Fibroblast of skin of left quadriceps (primary cell): ENCODE measurements at regions not wholly inside any gene's neighbourhood (a gene's known extent, or its start where the extent isn't known, plus 50 kb on each side); places are given as distances from the start of the nearest gene placed in this dataset.
"Not testable (repeated sequence)": the region's sequence is repeated elsewhere in the genome, so short reads cannot be mapped to it uniquely, and the experiment has no call there.

Experiments used
- DNase-seq, 2 experiments: peaks; one replicate each; pipeline ENCODE4 v3.0.0-alpha.2; 2013; ENCODE audit warnings: low read depth in 2 of 2

DNA sequence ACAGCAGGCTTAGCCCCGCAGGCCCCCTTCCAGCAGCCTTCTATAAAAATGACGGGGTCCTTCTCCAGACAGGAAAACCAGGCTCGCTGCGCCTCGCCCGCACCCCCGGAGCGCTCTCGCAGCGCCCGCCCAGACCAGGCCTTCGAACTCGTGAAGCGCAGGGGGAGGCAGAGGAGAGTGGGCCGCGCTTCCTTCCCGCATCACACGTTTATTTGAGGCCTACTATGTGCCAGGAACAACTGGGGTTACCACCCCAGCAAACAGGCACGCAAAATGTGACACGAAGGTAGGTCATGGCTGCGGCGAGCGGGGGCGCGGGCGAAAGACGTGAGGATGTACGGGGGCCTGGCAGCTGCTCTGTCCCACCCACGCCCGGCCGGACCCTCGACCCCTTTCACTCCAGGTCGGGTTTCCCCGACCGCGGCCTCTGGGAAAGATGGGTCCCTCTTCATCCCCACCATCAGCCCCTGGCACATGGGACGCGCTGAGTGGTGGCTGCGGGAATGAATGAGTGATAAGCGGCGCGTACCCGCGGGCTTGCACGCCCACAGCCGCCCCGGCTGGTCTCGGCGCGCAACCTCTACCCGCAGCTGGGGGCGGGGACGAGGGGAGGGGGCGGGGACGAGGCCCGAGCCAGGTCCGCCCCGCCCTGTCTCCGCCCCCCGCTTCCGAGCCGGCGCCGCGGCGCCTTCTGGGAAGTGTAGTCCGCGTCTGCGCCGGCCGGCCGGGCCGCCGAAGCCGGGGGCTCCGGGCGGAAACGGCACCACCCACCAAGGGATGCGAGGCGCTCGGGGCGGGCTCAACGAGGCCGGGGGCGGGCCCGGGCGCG, 59.1 kb downstream of the ZNF467 start:
- peak; percentile 80 to 83 for DNase-seq

DNA sequence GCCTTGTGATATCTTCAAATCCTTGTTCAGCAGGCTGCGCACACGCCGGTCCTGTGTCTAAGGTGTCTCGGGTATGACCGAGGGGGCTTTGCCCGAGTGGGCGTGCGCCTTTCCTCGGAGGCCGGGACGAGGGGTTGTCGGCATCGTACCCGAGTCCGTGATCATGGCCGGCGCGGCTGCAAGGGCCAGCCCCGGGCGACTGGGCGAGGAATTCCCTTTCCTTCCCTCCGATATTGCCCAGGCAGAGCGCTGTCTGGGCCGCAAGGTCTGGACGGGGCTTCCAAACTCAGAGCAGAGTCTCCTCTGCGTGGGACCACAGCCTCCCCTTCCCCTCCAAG, 59.7 kb downstream of the ZNF467 start:
- no peak for DNase-seq

DNA sequence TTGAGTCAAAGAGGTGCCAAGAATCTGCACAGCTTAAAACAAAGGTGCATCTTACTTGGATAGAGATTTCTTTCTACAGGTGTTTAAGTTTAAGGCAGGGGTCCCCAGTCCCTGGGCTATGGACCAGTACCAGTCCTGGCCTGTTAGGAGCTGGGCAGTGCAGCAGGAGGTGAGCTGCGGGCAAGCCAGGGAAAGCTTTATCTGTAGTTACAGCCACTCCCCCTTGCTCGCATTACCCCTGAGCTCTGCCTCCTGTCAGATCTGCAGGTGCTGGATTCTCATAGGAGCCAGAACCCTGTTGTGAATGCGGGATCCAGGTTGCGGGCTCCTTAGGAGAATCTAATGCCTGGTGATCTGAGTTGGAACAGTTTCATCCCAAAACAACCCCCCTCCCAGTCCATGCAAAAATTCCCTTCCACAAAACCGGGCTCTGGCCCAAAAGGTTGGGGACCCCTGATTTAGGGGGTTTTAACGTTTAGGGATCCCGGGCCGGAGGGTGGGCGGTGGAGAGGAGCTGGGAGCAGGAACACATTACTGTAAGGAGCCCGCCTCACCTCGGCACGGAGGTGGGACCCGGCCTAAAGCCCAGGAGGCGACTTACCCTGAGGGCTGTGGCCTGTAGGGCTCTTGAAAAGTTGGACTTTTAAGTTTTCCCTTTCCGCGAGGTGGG, 60.2 kb downstream of the ZNF467 start:
- no peak for DNase-seq

DNA sequence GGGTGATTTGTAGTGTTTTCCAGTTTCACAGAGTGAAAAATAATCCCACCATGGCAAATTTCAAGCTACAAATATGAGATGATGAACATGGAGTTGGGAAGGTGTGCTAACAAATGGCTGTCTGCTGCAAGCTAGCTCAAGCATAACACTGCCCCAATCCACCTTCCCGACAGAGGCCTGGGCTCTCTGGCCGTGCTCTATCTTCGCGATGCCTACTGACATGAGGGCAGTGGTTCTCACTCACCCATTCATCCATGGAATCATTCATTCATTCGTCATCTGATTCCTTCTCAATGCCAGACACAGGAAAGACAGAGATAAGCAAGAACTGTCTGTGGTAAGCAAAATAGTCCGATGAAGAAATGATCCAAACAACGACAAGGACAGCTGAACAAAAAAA, 65.4 kb downstream of the ZNF467 start:
- no peak for DNase-seq

DNA sequence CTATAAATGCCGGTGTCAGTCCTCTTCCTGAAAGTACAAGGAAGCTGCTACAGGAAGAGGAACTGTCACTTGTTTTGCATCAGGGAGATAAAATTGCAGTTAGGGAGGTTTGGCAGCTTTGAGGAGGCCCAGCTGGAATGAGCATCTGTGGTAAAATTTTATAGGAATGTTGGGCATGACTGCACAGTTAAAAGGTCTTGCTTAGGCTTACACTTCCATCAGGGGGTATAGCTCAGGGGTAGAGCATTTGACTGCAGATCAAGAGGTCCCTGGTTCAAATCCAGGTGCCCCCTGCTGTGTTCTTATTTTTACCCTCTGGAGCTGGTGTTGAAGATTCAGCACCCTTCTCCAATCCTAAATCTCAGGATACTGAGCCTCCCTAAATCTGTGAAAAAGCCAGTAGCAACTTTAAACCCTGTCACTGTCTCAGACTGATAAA, 65.9 kb downstream of the ZNF467 start:
- DNase-seq, result no peak

DNA sequence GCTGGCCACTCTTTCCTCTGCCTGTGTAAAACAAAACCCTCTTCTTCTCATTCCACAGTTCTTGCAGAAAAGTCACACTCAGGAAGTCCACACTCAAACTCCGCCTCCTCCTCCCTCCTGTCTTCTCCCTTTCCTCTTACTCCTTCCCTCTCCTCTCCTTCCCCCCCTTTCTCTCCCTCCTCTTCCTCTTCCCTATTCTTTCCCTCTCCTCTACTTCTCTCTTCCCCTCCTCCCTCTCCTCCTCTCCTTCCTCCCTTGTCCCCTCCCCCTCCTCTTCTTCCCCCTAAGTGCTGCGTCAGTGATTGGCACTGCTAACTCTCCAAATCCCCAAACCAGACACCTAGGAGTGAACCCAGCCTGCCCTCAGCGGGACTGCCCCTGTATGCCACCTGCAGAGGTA, 67.0 kb downstream of the ZNF467 start:
- DNase-seq, result no peak

DNA sequence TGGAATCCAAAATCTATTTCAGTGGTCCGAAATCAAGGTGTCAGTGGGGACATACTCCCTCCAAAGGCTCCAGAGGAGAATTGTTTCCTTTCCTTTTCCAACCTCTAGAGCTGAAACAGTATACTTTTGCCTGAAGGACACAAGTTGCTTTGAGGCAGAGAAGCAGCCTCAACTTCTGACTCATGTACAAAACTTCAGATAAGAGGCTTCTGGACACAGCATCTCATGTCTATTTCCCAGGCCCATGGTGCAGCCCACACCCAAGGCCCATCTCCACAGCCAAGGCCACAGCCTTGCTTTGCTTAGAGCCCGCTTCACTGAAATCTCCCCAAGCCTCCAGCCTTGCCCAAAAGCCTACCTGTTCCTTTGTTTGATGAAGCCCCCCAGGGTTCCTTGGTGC, 68.9 kb downstream of the ZNF467 start:
- no peak for DNase-seq

DNA sequence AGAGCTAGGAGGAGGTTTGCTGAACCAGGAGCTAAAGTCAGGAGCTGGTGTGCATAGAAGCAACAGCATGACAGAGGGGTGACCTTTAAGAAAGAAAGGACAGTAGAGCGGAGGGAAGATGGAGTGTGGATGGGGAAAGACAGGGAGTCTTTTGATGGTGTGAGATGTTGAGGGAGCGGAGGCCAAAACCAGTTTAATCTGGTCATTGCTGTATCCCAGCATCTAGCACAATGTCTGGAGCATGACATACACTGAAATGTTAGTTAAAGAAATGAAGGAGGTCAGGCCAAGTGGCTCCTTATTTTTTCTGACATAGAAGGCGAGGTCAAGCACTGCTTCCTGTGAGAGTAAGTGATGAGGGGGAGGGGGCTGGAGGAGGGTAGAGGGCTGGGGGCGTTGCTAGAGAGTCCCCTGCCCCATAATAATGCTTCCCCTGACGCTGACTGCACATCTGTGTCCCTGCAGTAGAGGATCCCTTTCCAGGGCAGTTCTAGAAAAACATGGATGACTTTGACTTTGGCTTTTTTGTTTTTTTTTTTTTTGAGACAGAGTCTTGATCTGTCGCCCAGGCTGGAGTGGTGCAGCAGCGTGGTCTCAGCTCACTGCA, 70.2 kb downstream of the ZNF467 start:
- no peak for DNase-seq

DNA sequence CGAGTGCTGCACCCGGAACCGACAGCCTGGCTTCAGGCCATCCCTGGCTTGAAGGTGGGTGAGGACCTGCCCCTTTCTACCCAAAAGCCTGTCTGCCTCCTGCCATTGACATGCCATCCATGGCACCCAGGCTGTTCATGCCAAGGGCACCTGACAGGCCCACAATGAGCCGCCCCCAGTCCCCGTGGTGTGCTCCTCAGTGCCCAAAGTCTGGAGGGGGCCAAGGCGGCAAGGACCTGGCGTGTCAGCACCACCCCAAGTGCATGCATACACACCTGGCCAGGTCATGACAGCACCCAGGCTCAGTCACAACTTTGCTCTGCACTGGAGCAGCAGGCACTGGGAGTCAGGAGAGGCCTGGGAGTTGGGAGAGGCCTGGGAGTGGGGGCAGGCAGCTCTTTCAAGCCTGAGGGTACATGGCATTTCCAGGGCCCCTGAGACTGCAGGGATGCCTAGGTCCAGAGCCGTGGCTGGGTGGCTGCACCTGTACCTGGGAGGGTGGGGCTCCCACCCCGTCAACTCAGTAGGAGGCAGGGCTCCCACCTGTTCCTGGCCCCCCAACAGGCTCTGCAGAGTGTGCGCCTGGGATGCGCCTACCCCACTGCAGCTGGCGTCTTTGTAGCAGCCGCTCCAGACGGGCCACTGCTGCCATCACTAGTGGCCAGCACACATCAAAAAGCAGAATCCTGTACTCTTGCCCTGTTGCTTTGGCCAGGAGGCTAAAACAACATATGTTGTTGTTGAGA, 71.7 kb downstream of the ZNF467 start:
- DNase-seq, result no peak

DNA sequence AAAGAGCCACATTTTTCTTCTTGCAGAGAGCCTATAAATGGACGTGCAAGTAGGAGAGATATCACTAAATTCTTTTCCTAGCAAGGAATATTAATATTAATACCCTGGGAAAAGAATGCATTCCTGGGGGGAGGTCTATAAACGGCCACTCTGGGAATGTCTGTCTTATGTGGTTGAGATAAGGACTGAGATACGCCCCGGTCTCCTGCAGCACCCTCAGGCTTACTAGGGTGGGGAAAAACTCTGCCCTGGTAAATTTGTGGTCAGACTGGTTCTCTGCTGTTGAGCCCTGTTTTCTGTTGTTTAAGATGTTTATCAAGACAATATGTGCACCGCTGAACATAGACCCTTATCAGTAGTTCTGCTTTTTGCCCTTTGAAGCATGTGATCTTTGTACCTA, 75.6 kb downstream of the ZNF467 start:
- DNase-seq, result not testable (repeated sequence)

DNA sequence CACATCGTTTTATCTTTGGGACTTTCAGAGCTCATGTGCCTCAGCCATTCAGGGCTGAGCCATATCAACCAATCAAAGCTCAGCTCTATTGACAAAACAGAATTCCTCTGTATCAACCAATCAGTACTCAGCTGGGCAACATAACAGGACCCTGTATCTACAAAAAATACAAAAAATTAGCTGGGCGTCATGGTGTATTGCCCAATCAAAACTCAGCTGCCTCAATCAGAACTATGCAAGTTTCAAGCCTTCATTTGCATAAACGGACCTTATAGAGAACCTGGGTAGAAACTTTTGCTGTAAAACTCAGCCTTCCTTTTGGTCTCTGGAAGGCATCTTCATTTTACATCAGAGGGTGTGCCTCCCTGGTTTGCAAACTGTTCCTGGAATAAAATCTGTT, 77.1 kb downstream of the ZNF467 start:
- DNase-seq, result no peak

DNA sequence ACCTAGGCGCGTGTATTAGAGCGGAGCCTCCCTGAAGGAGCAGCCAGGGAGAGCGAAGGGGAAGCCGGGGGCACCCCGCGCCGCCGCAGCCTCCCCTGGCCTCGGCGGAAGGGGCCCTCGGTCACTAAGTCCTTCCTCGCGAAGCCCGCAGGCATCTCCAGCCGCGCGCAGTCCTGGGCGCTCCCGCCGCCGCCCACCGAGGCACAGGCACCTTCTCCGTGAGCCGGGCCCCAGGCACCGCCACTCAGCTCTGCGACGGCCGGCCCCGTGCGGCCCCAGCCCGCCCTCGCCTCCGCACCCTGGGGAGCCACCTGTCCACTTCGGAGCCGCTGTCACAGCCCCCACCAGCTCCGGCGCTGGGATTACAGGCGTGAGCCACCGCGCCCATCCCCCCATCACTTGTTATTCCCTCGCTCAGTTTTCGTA, 80.8 kb downstream of the ZNF467 start:
- no peak for DNase-seq

DNA sequence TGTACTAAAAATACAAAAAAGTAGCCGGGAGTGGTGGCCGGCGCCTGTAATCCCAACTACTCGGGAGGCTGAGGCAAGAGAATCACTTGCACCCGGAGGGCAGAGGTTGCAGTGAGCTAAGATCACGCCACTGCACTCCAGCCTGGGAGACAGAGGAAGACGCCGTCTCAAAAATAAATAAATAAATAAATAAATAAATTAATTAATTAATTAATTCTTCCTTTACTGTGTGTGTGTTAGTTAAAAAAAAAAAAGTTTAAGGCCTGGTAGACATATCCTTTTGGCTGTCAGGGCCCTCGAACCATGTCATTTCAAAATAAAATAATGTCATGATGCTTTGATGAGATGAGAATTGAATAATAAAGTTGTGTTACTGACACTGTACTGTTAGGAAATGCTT, 81.3 kb downstream of the ZNF467 start:
- no peak for DNase-seq

DNA sequence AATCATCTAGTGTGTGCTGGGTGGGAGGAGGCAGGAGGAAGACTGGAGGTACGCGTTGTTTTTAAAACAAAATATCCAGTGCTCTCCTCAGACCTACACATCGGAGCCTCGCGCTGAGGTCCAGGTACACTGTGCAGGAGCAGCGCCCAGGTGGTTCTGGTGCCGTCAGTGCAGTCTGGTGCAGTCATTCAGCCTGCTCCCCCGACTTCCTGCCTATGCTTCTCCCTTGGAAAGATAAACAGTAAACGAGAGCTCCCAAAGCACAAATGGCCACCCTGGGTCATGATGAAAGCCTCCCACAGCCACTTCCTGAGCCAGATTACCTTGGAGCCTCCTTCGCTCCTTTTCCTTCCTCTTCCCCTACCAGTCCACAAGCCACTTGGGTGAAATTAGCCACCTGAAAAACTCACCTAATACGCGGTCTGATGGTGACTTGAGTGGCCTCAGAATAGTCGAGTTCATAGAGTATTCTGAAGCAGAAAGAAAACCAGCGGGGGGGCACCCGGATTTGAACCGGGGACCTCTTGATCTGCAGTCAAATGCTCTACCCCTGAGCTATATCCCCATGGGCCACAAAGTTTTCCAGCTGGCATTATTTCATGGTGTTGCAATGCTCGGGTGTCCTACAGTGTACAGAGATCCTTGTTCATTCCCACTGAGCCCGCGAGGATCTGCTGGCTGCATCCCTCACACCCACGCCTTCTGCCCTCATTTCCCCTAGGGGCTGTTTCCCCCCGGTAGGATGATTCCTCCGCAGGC, 82.5 kb downstream of the ZNF467 start:
- peak; percentile 23 to 37 for DNase-seq

DNA sequence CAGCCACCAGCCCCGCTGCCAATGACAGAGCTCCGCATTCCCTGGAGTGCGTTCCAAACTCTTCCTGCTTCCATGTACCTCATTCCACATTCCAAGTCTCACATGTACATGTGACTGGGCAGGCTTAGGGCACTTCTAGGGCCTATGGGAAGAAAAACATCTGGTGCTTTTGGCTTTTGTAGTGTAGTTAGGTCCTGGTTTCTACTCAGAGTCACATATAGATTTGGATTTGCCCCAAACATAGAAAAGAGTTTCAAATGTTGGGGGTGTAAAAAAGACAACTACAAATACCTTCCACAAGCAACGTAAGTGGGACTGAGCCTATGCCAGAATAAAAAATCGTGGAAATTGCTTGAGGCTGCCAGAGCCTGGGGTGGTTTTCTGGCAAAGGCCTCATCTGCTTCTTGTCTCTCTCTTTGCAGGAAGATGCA, 84.1 kb downstream of the ZNF467 start:
- no peak for DNase-seq

DNA sequence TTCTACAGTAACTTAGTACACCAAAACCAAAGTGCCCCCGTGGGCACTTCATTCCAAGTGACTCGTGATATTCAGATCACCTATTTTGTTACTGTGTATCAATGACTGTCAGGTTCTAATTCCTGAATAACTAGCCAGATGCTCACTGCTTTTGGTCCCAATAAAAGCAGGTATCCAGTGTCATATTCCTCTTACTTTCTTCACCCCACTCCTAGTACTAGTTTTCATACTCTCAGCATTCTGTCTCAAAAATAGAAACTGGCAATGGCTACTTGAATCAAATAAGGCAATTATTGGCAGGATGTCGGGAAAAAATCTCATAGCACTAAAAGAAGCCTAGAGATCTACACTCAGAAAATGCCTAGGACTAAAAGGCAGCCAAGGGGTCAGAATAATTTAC, 84.6 kb downstream of the ZNF467 start:
- DNase-seq, result no peak

DNA sequence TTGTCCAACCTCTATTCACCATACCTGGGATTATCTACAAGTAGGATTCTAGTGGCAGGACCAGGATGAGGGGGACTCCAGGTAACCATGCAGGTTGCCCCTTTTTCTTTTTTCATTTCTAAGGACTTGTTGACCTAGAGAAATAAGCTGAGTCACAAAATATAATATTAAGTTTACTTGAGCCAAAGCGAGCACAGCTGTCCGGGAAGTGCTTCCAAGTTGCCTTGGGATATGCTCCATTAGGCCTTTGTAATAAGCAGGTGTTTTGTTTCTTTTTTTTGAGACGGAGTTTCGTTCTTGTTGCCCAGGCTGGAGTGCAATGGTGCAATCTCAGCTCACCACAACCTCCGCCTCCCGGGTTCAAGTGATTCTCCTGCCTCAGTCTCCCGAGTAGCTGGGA, 85.6 kb downstream of the ZNF467 start:
- DNase-seq, result not testable (repeated sequence)

DNA sequence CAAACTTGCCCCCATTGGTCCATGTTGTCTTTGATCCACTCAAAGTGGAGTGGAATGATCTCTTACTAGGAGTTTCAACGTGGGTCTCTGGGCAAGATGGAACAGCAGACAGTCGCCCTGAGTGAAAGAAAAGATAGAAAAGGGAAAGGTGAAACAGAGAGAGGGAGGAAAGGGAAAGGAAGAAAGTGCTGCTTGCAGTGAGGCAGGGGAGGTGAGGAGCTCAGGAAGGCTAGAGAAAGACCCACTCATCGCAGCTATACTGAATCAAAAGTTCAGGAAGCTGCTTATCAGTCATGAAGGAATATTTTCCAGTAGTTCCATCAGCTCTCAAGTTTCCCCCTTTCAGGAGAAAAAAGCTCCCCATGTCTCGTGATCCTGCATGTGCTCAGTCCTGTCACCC, 86.9 kb downstream of the ZNF467 start:
- no peak for DNase-seq

DNA sequence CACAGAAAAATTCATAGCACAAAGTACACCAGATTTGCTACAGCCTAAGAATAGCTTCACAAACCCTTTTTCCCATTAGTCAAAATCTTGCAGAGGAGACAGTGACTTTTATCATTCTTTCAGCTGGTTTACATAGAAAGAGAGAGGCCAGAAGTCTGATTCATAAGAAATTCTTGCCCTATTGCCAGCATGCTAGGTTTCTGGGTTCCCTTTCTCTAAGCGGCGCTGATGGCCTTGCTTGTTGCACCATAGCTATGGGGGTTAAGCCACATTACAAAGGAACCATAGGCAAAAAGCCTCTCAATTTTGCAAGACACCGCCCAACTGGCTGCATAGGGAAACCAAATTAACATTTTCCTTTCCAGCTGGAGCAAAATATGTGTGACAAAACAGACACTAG, 87.4 kb downstream of the ZNF467 start:
- DNase-seq, result peak; percentile 54 to 56

DNA sequence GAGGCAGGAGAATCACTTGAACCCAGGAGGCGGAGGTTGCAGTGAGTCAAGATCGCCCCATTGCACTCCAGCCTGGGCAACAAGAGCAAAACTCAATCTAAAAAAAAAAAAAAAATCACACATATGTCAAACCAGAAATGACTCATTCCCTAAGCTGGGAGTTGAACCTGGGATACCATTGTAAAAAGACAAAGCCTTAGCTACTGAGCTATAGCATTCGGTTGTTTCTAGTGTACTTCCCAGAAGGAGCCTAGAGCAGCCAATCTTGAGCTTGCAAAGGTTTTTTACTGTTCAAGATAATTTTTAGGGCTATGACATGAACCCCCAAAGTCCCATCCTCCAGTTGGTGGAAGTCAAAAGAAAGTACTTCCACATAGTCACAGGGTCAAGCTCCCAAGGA, 87.9 kb downstream of the ZNF467 start:
- DNase-seq, result no peak

DNA sequence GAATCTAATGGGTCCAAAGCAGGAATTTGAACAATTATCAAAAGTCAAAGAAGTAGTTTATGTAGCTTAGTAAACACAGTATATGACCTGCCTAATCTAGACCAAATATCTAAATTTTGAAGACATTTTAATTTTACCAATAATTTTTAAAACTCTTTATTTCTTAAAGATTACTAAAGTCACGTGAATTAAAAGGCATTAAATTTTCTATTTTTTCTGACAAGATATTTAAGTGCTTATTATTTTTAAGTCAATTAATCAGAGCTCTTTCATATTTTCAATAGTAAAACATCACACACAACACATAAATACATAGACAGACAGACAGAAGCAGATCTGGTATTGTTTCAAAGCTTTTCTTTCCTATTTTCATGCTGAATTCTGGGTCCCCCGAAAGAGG, 89.5 kb downstream of the ZNF467 start:
- DNase-seq, result no peak

DNA sequence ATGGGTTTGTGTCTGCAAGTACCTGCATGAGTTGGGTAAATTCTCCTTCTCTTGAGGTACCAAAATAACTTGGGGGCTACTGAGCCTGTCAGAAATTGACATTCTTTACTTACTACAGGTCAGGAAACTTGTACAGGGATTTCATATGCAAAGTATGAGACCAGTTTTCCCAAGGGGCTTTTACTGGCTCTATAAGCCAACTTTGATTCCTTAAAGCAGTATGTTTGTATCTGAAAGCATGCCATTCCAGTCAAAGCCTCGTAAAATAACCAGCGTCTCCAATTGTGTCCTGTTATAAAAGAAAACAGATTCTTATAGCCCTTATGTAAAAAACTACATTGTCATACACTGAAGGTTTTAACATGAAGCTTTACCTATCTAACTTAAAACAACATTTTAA, 90.2 kb downstream of the ZNF467 start:
- no peak for DNase-seq
